A549 (cell line): ENCODE measurements at regions not wholly inside any gene's neighbourhood (a gene's known extent, or its start where the extent isn't known, plus 50 kb on each side); places are given as distances from the start of the nearest gene placed in this dataset.
A peak's percentile ranks its signal among the peaks of the same experiment; 100 is the strongest.

Source experiments
- ATAC-seq, 2 experiments: fragments of 200-7000 bp in 1 of 2; fragments of >200 bp in 1 of 2; cut with Nextera tagmentation in 1 of 2; cut with Tn5 transposase in 1 of 2; 3 replicates each; pipeline versions ENCODE4 v1.8.0 to v1.9.1; 2018 to 2020; ENCODE audit warnings: mild to moderate bottlenecking in 1 of 2, moderate library complexity in 1 of 2
- CTCF ChIA-PET: fragments of 300-600 bp; sonication (Branson Sonifier 250); formaldehyde crosslinking; extraction: SDS; loops from one replicate; lab custom pipeline; 2021; ENCODE audit warnings: antibody characterized with exemption, inconsistent platforms; lab: Yijun Ruan, JAX
- POLR2A ChIA-PET: fragments of 350-600 bp; formaldehyde crosslinking; extraction: SDS; loops from one replicate; lab custom pipeline; 2021; ENCODE audit warnings: antibody characterized with exemption, inconsistent platforms; lab: Yijun Ruan, JAX
- DNase-seq, 2 experiments: peaks; one replicate each; pipeline versions ENCODE4 v3.0.0 to v3.0.0-alpha.2; 2011 to 2016; ENCODE audit warnings: low read depth in 1 of 2, low spot score in 1 of 2
- FAIRE-seq: peaks from 2 replicates; lab custom pipeline; 2011; peaks lifted over from hg19 to GRCh38; lab: Jason Lieb, UNC
- H3K27ac ChIP-seq, 2 experiments: fragments of >200 bp; sonication (Bioruptor Twin); formaldehyde crosslinking; 3 replicates each; pipeline ENCODE4 v1.5.1; 2016 to 2017
- H3K4me1 ChIP-seq: fragments of >200 bp; sonication (Bioruptor Twin); formaldehyde crosslinking; 3 replicates; pipeline ENCODE4 v1.6.1; 2016
- H3K4me2 ChIP-seq: fragments of >200 bp; sonication (Bioruptor Twin); formaldehyde crosslinking; 3 replicates; pipeline ENCODE4 v1.6.1; 2016
- H3K4me3 ChIP-seq: fragments of >200 bp; sonication (Bioruptor Twin); formaldehyde crosslinking; 3 replicates; pipeline ENCODE4 v1.5.1; 2016
- H3K9me3 ChIP-seq: fragments of >200 bp; sonication (Bioruptor Twin); formaldehyde crosslinking; 3 replicates; pipeline ENCODE4 v1.6.1; 2016
- ATOH8 ChIP-seq: fragments of 250-450 bp; sonication (Bioruptor Pico); IDR thresholded peaks from 2 replicates; pipeline ENCODE4 v1.5.0; 2020; ENCODE audit warnings: low read depth, mild to moderate bottlenecking, moderate library complexity
- CBX8 ChIP-seq: fragments of 200-600 bp; sonication (generic); IDR thresholded peaks from 2 replicates; pipeline ENCODE4 v1.6.1; 2016
- CHD2 ChIP-seq: fragments of 150-350 bp; IDR thresholded peaks from 2 replicates; pipeline ENCODE4 v1.6.1; 2014; ENCODE audit warnings: low read length; ENCODE audit not compliant: partially characterized antibody
- CHD4 ChIP-seq: fragments of 200-600 bp; sonication (generic); IDR thresholded peaks from 2 replicates; pipeline ENCODE4 v1.6.1; 2016; ENCODE audit warnings: antibody characterized with exemption, mild to moderate bottlenecking, borderline replicate concordance
- FOSL2 ChIP-seq, 2 experiments: fragments of 450-650 bp in 1 of 2; fragments of >200 bp in 1 of 2; sonication (Bioruptor Twin) in 1 of 2; formaldehyde crosslinking; IDR thresholded peaks; 2 replicates each; pipeline versions ENCODE4 v1.5.0 to v1.6.1; 2016 to 2020; ENCODE audit warnings: mild to moderate bottlenecking in 1 of 2, moderate library complexity in 1 of 2
- FOXS1 ChIP-seq: fragments of 250-450 bp; sonication (Bioruptor Pico); IDR thresholded peaks from 2 replicates; pipeline ENCODE4 v1.5.0; 2020; ENCODE audit warnings: mild to moderate bottlenecking, moderate library complexity
- HOXA7 ChIP-seq: fragments of 250-450 bp; sonication (Bioruptor Pico); IDR thresholded peaks from 2 replicates; pipeline ENCODE4 v1.5.0; 2020; ENCODE audit warnings: mild to moderate bottlenecking, moderate library complexity
- HOXB13 ChIP-seq: fragments of 250-450 bp; sonication (Bioruptor Pico); IDR thresholded peaks from 2 replicates; pipeline ENCODE4 v1.5.0; 2020; ENCODE audit warnings: low read depth, mild to moderate bottlenecking, moderate library complexity
- JUN ChIP-seq, 2 experiments: fragments of >200 bp; sonication (Bioruptor Twin); formaldehyde crosslinking; IDR thresholded peaks; 2 replicates in 1 of 2; 3 replicates in 1 of 2; pipeline ENCODE4 v1.6.1; 2016 to 2017
- KDM1A ChIP-seq: fragments of 200-600 bp; sonication (generic); IDR thresholded peaks from 2 replicates; pipeline ENCODE4 v1.6.1; 2016; ENCODE audit warnings: low read depth, mild to moderate bottlenecking
- KDM5A ChIP-seq: fragments of 200-600 bp; sonication (generic); IDR thresholded peaks from 2 replicates; pipeline ENCODE4 v1.6.1; 2016; ENCODE audit warnings: antibody characterized with exemption, mild to moderate bottlenecking
- MAFK ChIP-seq: fragments of 450-650 bp; IDR thresholded peaks from 2 replicates; pipeline ENCODE4 v1.6.1; 2014; ENCODE audit not compliant: partially characterized antibody
- MAX ChIP-seq: IDR thresholded peaks from 2 replicates; pipeline ENCODE4 v1.6.1; 2012
- PBX3 ChIP-seq: IDR thresholded peaks from 2 replicates; pipeline ENCODE4 v1.6.1; 2012
- POLR2AphosphoS2 ChIP-seq: conservative IDR thresholded peaks from 2 replicates; pipeline ENCODE4 v1.6.1; 2012; ENCODE audit warnings: low read length, improper control_type of control experiment, inconsistent platforms
- RCOR1 ChIP-seq: fragments of 150-350 bp; IDR thresholded peaks from 2 replicates; pipeline ENCODE4 v1.6.1; 2014; ENCODE audit warnings: antibody characterized with exemption, low read length, low read depth
- REST ChIP-seq: fragments of 200-600 bp; sonication (generic); IDR thresholded peaks from 2 replicates; pipeline ENCODE4 v1.6.1; 2016; ENCODE audit warnings: antibody characterized with exemption, mild to moderate bottlenecking, moderate library complexity
- RFX5 ChIP-seq: fragments of 450-650 bp; IDR thresholded peaks from 2 replicates; pipeline ENCODE4 v1.7.1; 2014; ENCODE audit warnings: antibody characterized with exemption, mild to moderate bottlenecking, moderate library complexity
- TP53 ChIP-seq: fragments of 250-450 bp; sonication (Bioruptor Pico); IDR thresholded peaks from 2 replicates; pipeline ENCODE4 v1.5.0; 2021; ENCODE audit warnings: mild to moderate bottlenecking, moderate library complexity
- ZFP36 ChIP-seq: fragments of 450-650 bp; IDR thresholded peaks from 2 replicates; pipeline ENCODE4 v1.6.1; 2014; ENCODE audit warnings: borderline replicate concordance; ENCODE audit not compliant: partially characterized antibody
- ZNF302 ChIP-seq: fragments of 250-450 bp; sonication (Bioruptor Pico); IDR thresholded peaks from 2 replicates; pipeline ENCODE4 v1.9.0; 2021; ENCODE audit warnings: inconsistent platforms, mild to moderate bottlenecking, moderate library complexity
- WGBS: methylation state at CpG from one replicate; pipeline ENCODE4 v1.1.6; 2017; ENCODE audit errors: missing lambda C conversion rate; 5-methylcytosine and 5-hydroxymethylcytosine counted together

GRCh38 chr13:106072014-106072413 is 463.4 kb downstream of the EFNB2 start:
- CTCF ChIA-PET: no interaction called here
- WGBS: 84% methylated on average over 1 of the region's 1 CpG
- Histone ChIP-seq H3K4me2 (no peak overlapping the region), H3K27ac (no peak overlapping the region), H3K4me1 (no peaks in the 10 kb centered on the region), H3K4me3 (no peak overlapping the region), H3K9me3 (no peaks in the 10 kb centered on the region)
- DNase-seq (no peak), ATAC-seq (no peak), FAIRE-seq (no peak)
- no peak for TF ChIP-seq RCOR1
- TF ChIP-seq MAX: no peak
- no peak for TF ChIP-seq ZFP36
- TF ChIP-seq FOXS1 (CRISPR knock-in tag): no peak
- TF ChIP-seq FOSL2 (IDR thresholded peaks at IDR 0.05): no peak
- no peak for TF ChIP-seq FOSL2 (CRISPR knock-in tag; IDR thresholded peaks at IDR 0.05)
- no peak for TF ChIP-seq RFX5
- no peak for TF ChIP-seq KDM1A
- TF ChIP-seq PBX3: no peak
- no peak for TF ChIP-seq HOXB13 (CRISPR knock-in tag)
- TF ChIP-seq CHD4: no peak
- TF ChIP-seq ZNF302 (CRISPR knock-in tag): no peak
- no peak for TF ChIP-seq TP53 (CRISPR knock-in tag)
- no peak for TF ChIP-seq ATOH8 (CRISPR knock-in tag)
- no peak for TF ChIP-seq JUN (IDR thresholded peaks at IDR 0.05)
- no peak for TF ChIP-seq POLR2AphosphoS2
- POLR2A ChIA-PET: no interaction called here

- Histone ChIP-seq H3K4me3 (no peak overlapping the region), H3K9me3 (no peaks in the 10 kb centered on the region), H3K4me1 (no peaks in the 10 kb centered on the region), H3K4me2 (no peak overlapping the region), H3K27ac (no peak overlapping the region)
- DNase-seq (no peak), FAIRE-seq (no peak), ATAC-seq (no peak; a peak in 1 of 6 replicates)
- CTCF ChIA-PET: interaction anchor here (1.0 kb wide), 1 partner anchor 10 kb away, joined by 3 read pairs; no protein-coding TSS in a partner anchor
- WGBS: 39% methylated on average over 8 of the region's 8 CpGs
- TF ChIP-seq CHD2 (no peak), MAFK (no peak), RFX5 (no peak), FOSL2 (IDR thresholded peaks at IDR 0.05) (no peak), FOSL2 (CRISPR knock-in tag; IDR thresholded peaks at IDR 0.05) (peak; percentile 29; the same call in 1 of the 2 replicates), CBX8 (no peak), REST (no peak), HOXA7 (no peak), KDM5A (no peak), HOXB13 (CRISPR knock-in tag) (no peak)
- POLR2A ChIA-PET: no interaction called here
Observed at GRCh38 chr13:106063591-106064313, 471.7 kb downstream of the EFNB2 start.
